PC-9 (cell line): ENCODE measurements at regions not wholly inside any gene's neighbourhood (a gene's known extent, or its start where the extent isn't known, plus 50 kb on each side); places are given as distances from the start of the nearest gene placed in this dataset.
A peak's percentile ranks its signal among the peaks of the same experiment; 100 is the strongest.

Experiments used
- BruUV-seq: library from RNA; stranded (reverse); fragments of 400-500 nt; replicated peaks from 2 replicates; lab custom pipeline; 2021; lab: Mats Ljungman, UMichigan
- CTCF ChIA-PET: fragments of 300-600 bp; sonication (Branson Sonifier 250); formaldehyde crosslinking; loops from one replicate; lab custom pipeline; 2022; ENCODE audit warnings: antibody characterized with exemption; lab: Charles Lee
- POLR2A ChIA-PET: fragments of 300-600 bp; sonication (Branson Sonifier 250); formaldehyde crosslinking; loops from one replicate; lab custom pipeline; 2022; ENCODE audit warnings: antibody characterized with exemption; ENCODE audit not compliant: unreplicated experiment; lab: Charles Lee
- DNase-seq, 2 experiments: peaks; one replicate each; pipeline versions ENCODE4 v3.0.0 to v3.0.0-alpha.2; 2015 to 2022; ENCODE audit warnings: mixed read lengths in 1 of 2
- H2AFZ ChIP-seq: fragments of 200-600 bp; sonication (generic); 2 replicates; pipeline ENCODE4 v1.8.1; 2017; ENCODE audit warnings: antibody characterized with exemption
- H3F3A ChIP-seq: fragments of 200-600 bp; sonication (generic); 2 replicates; pipeline ENCODE4 v1.8.1; 2017; ENCODE audit warnings: antibody characterized with exemption, mild to moderate bottlenecking, low read depth; ENCODE audit not compliant: insufficient read depth
- H3K27ac ChIP-seq: fragments of 200-600 bp; sonication (generic); 2 replicates; pipeline ENCODE4 v1.6.1; 2016; ENCODE audit warnings: mixed run types
- H3K27me3 ChIP-seq: fragments of 200-600 bp; sonication (generic); 2 replicates; pipeline ENCODE4 v1.6.1; 2016; ENCODE audit warnings: low read depth, mixed run types; ENCODE audit not compliant: insufficient read depth
- H3K36me3 ChIP-seq: fragments of 200-600 bp; sonication (generic); 2 replicates; pipeline ENCODE4 v1.6.1; 2016; ENCODE audit warnings: low read depth, mixed run types
- H3K4me1 ChIP-seq: fragments of 200-600 bp; sonication (generic); replicated peaks from 2 replicates; pipeline ENCODE4 v1.6.1; 2016; ENCODE audit warnings: mixed run types; ENCODE audit not compliant: insufficient read depth
- H3K4me2 ChIP-seq: fragments of 200-600 bp; sonication (generic); 2 replicates; pipeline ENCODE4 v1.6.1; 2017; ENCODE audit warnings: mixed run types
- H3K4me3 ChIP-seq: fragments of 200-600 bp; sonication (generic); 2 replicates; pipeline ENCODE4 v1.6.1; 2016; ENCODE audit warnings: mixed run types
- H3K79me2 ChIP-seq: fragments of 200-600 bp; sonication (generic); 2 replicates; pipeline ENCODE4 v1.6.1; 2017; ENCODE audit warnings: low read depth, mixed run types
- H3K9me2 ChIP-seq: fragments of 200-600 bp; sonication (generic); 2 replicates; pipeline ENCODE4 v1.8.1; 2017; ENCODE audit warnings: mild to moderate bottlenecking; ENCODE audit not compliant: insufficient read depth
- H3K9me3 ChIP-seq: fragments of 200-600 bp; sonication (generic); 2 replicates; pipeline ENCODE4 v1.8.1; 2016; ENCODE audit warnings: low read depth; ENCODE audit not compliant: insufficient read depth
- H4K20me1 ChIP-seq: fragments of 200-600 bp; sonication (generic); 2 replicates; pipeline ENCODE4 v1.8.1; 2017; ENCODE audit not compliant: insufficient read depth
- EZH2 ChIP-seq: fragments of 200-600 bp; sonication (generic); IDR thresholded peaks from 2 replicates; pipeline ENCODE4 v1.8.0; 2017; ENCODE audit warnings: antibody characterized with exemption, low read depth
- intact Hi-C: fragments of 100-400 bp; cut with micrococcal nuclease; formaldehyde crosslinking; loops from one replicate; pipeline ENCODE4 v1.10.0; 2022; ENCODE audit not compliant: unreplicated experiment
- TF ChIP-seq, protein P1 (sequence below): fragments of 200-600 bp; sonication (generic); conservative IDR thresholded peaks from 2 replicates; pipeline ENCODE4 v1.6.1; 2017; ENCODE audit warnings: mixed run types, antibody characterized with exemption, mild to moderate bottlenecking, moderate library complexity

DNA sequence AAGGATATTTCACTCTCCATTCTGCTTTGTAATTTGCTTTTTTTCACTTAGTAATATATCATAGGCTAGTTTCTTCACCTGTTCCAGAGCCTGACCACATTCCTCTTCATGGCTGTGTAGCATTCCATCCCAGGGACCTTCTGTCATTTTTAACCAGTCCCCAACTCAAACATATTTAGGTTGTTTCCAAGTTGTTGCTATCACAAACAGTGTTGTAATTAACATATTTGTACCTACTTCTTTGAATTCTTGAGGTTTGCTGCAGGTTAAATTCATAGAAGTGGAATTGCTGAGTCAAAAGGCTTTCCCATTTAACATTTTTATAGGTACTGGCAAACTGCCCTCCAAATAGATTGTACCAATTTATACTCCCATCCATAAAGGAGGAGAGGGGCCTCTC is 65.1 kb upstream of the MED9 start:
- Histone ChIP-seq H2AFZ (no peak overlapping the region), H3F3A (peaks cover 22% of the 10 kb centered on the region; the same call in 1 of the 2 replicates), H3K4me3 (no peak overlapping the region), H3K79me2 (no peaks in the 10 kb centered on the region), H3K4me2 (no peak overlapping the region), H3K27ac (no peak overlapping the region), H3K9me3 (0 out of 2 replicates have a peak, but pooled peaks cover 3% of the 10 kb centered on the region), H3K36me3 (no peaks in the 10 kb centered on the region), H3K27me3 (no peaks in the 10 kb centered on the region), H3K9me2 (no peaks in the 10 kb centered on the region), H4K20me1 (no peaks in the 10 kb centered on the region), H3K4me1 (peaks cover 28% of the 10 kb centered on the region)
- DNase-seq = peak in 1 of 2 experiments; percentile 67
- ChIA-PET CTCF (no interaction called here), POLR2A (no interaction called here)
- no TSS peak for BruUV-seq
- intact Hi-C loops = no loop called here
- TF ChIP-seq EZH2 = no peak
- TF ChIP-seq, protein P1, sequence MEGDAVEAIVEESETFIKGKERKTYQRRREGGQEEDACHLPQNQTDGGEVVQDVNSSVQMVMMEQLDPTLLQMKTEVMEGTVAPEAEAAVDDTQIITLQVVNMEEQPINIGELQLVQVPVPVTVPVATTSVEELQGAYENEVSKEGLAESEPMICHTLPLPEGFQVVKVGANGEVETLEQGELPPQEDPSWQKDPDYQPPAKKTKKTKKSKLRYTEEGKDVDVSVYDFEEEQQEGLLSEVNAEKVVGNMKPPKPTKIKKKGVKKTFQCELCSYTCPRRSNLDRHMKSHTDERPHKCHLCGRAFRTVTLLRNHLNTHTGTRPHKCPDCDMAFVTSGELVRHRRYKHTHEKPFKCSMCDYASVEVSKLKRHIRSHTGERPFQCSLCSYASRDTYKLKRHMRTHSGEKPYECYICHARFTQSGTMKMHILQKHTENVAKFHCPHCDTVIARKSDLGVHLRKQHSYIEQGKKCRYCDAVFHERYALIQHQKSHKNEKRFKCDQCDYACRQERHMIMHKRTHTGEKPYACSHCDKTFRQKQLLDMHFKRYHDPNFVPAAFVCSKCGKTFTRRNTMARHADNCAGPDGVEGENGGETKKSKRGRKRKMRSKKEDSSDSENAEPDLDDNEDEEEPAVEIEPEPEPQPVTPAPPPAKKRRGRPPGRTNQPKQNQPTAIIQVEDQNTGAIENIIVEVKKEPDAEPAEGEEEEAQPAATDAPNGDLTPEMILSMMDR = no peak

DNA sequence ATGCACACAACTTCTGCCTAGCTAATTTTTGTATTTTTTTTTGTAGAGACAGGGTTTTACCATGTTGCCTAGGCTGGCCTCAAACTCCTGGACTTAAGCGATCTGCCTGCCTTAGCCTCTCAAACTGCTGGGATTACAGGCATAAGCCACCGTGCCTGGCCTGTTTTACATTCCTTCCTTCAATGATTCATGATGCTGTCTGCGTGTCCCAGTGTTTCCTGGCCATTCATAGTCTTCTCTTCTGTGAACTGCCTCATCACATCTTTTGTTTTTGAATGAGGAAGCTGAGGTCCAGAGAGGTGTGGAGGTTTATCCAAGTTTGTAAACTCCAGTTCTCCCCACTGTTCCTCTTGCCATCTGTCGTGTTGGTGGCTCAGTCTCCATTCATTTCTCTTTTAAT is 64.5 kb upstream of the MED9 start:
- TF ChIP-seq, protein P1 = no peak
- no peak for TF ChIP-seq EZH2
- H3K4me2 ChIP-seq = no peak overlapping the region
- no peak overlapping the region for H3K27ac ChIP-seq
- no peaks in the 10 kb centered on the region for H3K36me3 ChIP-seq
- CTCF ChIA-PET = no interaction called here
- H3K79me2 ChIP-seq = no peaks in the 10 kb centered on the region
- peaks cover 22% of the 10 kb centered on the region; the same call in 1 of the 2 replicates for H3F3A ChIP-seq
- H3K27me3 ChIP-seq = no peaks in the 10 kb centered on the region
- intact Hi-C loops = no loop called here
- H3K9me3 ChIP-seq = 0 out of 2 replicates have a peak, but pooled peaks cover 3% of the 10 kb centered on the region
- peaks cover 29% of the 10 kb centered on the region for H3K4me1 ChIP-seq
- H3K9me2 ChIP-seq = no peaks in the 10 kb centered on the region
- H3K4me3 ChIP-seq = no peak overlapping the region
- H2AFZ ChIP-seq = no peak overlapping the region
- H4K20me1 ChIP-seq = no peaks in the 10 kb centered on the region
- DNase-seq = peak; percentile 20 to 61
- BruUV-seq = no TSS peak
- POLR2A ChIA-PET = interaction anchor here (0.6 kb wide), 1 partner anchor 201 kb away, joined by 6 read pairs; no protein-coding TSS in a partner anchor

- peaks cover 22% of the 10 kb centered on the region; the same call in 1 of the 2 replicates for H3F3A ChIP-seq
- no peak overlapping the region for H3K4me2 ChIP-seq
- no peaks in the 10 kb centered on the region for H3K9me2 ChIP-seq
- no peaks in the 10 kb centered on the region for H3K27me3 ChIP-seq
- H2AFZ ChIP-seq = no peak overlapping the region
- peaks cover 25% of the 10 kb centered on the region for H3K4me1 ChIP-seq
- 0 out of 2 replicates have a peak, but pooled peaks cover 3% of the 10 kb centered on the region for H3K9me3 ChIP-seq
- no peaks in the 10 kb centered on the region for H3K79me2 ChIP-seq
- peak in 1 of 2 experiments; percentile 34 for DNase-seq
- no peaks in the 10 kb centered on the region for H3K36me3 ChIP-seq
- no peak overlapping the region for H3K27ac ChIP-seq
- no TSS peak for BruUV-seq
- intact Hi-C loops = no loop called here
- POLR2A ChIA-PET = no interaction called here
- H4K20me1 ChIP-seq = no peaks in the 10 kb centered on the region
- CTCF ChIA-PET = no interaction called here
- no peak overlapping the region for H3K4me3 ChIP-seq
- no peak for TF ChIP-seq EZH2
- TF ChIP-seq, protein P1 = no peak
Observed at GRCh38 chr17:17413215-17413792, 63.5 kb upstream of the MED9 start.
